ENCODE measurements at regions not wholly inside any gene's neighbourhood (a gene's known extent, or its start where the extent isn't known, plus 50 kb on each side); places are given as distances from the start of the nearest gene placed in this dataset.

- TF ChIP-seq, protein P1, sequence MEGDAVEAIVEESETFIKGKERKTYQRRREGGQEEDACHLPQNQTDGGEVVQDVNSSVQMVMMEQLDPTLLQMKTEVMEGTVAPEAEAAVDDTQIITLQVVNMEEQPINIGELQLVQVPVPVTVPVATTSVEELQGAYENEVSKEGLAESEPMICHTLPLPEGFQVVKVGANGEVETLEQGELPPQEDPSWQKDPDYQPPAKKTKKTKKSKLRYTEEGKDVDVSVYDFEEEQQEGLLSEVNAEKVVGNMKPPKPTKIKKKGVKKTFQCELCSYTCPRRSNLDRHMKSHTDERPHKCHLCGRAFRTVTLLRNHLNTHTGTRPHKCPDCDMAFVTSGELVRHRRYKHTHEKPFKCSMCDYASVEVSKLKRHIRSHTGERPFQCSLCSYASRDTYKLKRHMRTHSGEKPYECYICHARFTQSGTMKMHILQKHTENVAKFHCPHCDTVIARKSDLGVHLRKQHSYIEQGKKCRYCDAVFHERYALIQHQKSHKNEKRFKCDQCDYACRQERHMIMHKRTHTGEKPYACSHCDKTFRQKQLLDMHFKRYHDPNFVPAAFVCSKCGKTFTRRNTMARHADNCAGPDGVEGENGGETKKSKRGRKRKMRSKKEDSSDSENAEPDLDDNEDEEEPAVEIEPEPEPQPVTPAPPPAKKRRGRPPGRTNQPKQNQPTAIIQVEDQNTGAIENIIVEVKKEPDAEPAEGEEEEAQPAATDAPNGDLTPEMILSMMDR (IDR thresholded peaks at IDR 0.05; ENCODE audit: low read depth, low read length): no peak
- TF ChIP-seq EZH2phosphoT487 (IDR thresholded peaks at IDR 0.05; ENCODE audit: low read depth): no peak
- H3K27me3 ChIP-seq (ENCODE audit: low read depth, low read length): no peaks in the 10 kb centered on the region
- 0 out of 2 replicates have a peak, but pooled peaks cover 5% of the 10 kb centered on the region for H3K9me3 ChIP-seq (ENCODE audit: insufficient read depth, low read length)
- peak overlapping the region; percentile 80 for H3K27ac ChIP-seq (ENCODE audit: low read length)
- H3K9ac ChIP-seq (ENCODE audit: low read length): peak overlapping the region; percentile 14; the same call in 1 of the 2 replicates
- H3K36me3 ChIP-seq (replicated peaks; ENCODE audit: low read depth, low read length): peaks cover 14% of the 10 kb centered on the region
- H3K4me3 ChIP-seq (ENCODE audit: low read length): no peak overlapping the region
- no peaks in the 10 kb centered on the region for H3K79me2 ChIP-seq (ENCODE audit: low read length)
- H3K4me2 ChIP-seq (ENCODE audit: low read length): peak overlapping the region; percentile 34; the same call in 1 of the 2 replicates
- H3K4me1 ChIP-seq (ENCODE audit: low read length): peaks cover 40% of the 10 kb centered on the region
- no peaks in the 10 kb centered on the region for H4K20me1 ChIP-seq (ENCODE audit: insufficient read depth, low read length)
- H2AFZ ChIP-seq (ENCODE audit: low read depth, low read length): no peak overlapping the region
Observed at GRCh38 chr4:124862261-124862660, 149.7 kb upstream of the ANKRD50 start.

DNA sequence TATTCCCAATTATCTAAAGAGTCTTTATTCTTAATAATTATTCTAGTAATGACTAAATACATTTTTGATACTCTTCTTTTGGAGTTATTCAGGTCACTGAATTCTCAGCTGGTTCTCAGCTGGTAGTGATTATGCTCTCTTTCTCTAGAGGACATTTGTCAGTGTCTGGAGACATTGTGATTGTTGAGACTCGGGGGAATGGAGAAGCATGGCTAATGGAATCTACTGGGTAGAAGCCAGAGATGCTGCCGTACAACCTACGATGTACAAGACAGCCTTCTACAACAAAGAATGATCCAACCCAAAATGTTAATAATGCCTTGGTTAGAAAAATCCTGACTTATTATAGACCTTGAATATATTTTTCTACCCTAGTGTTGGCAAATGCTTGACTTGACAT, 149.2 kb upstream of the ANKRD50 start:
- peaks cover 40% of the 10 kb centered on the region for H3K4me1 ChIP-seq (ENCODE audit: low read length)
- H3K27ac ChIP-seq (ENCODE audit: low read length): peak overlapping the region; percentile 80; the same call in 1 of the 2 replicates
- peaks cover 14% of the 10 kb centered on the region for H3K36me3 ChIP-seq (replicated peaks; ENCODE audit: low read depth, low read length)
- H3K4me3 ChIP-seq (ENCODE audit: low read length): no peak overlapping the region
- H4K20me1 ChIP-seq (ENCODE audit: insufficient read depth, low read length): no peaks in the 10 kb centered on the region
- H3K9me3 ChIP-seq (ENCODE audit: insufficient read depth, low read length): 0 out of 2 replicates have a peak, but pooled peaks cover 5% of the 10 kb centered on the region
- no peak overlapping the region for H3K4me2 ChIP-seq (ENCODE audit: low read length)
- no peaks in the 10 kb centered on the region for H3K79me2 ChIP-seq (ENCODE audit: low read length)
- no peak overlapping the region for H3K9ac ChIP-seq (ENCODE audit: low read length)
- TF ChIP-seq EZH2phosphoT487 (IDR thresholded peaks at IDR 0.05; ENCODE audit: low read depth): no peak
- TF ChIP-seq, protein P1 (IDR thresholded peaks at IDR 0.05; ENCODE audit: low read depth, low read length): no peak
- no peak overlapping the region for H2AFZ ChIP-seq (ENCODE audit: low read depth, low read length)
- no peaks in the 10 kb centered on the region for H3K27me3 ChIP-seq (ENCODE audit: low read depth, low read length)

DNA sequence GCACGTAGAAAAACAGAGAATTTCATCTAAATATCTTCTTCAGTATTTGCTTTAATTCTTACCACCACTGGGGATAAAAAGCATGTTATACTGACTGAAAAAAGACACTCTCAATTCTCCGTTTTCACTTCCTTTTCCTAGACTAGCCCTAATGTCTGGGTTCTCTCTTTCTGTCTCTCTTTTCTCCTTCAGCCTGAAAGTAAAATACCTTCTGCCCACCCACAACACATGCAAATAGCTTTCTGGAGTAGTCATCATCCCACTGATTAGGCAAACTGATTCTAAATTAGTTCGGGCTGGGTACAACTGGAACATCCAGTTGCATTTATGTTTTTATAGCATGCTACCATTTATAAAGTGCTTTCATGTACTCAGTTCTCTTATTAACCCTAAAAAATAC, 142.4 kb upstream of the ANKRD50 start:
- Histone ChIP-seq H3K27ac (ENCODE audit: low read length) (peak overlapping the region; percentile 92), H4K20me1 (ENCODE audit: insufficient read depth, low read length) (no peaks in the 10 kb centered on the region), H2AFZ (ENCODE audit: low read depth, low read length) (peak overlapping the region; percentile 47; the same call in 1 of the 2 replicates), H3K79me2 (ENCODE audit: low read length) (no peaks in the 10 kb centered on the region), H3K4me1 (ENCODE audit: low read length) (peaks cover 29% of the 10 kb centered on the region), H3K4me2 (ENCODE audit: low read length) (peak overlapping the region; percentile 50), H3K9ac (ENCODE audit: low read length) (peak overlapping the region; percentile 52; the same call in 1 of the 2 replicates), H3K27me3 (ENCODE audit: low read depth, low read length) (no peaks in the 10 kb centered on the region), H3K4me3 (ENCODE audit: low read length) (peak overlapping the region; percentile 27), H3K36me3 (replicated peaks; ENCODE audit: low read depth, low read length) (peaks cover 26% of the 10 kb centered on the region), H3K9me3 (ENCODE audit: insufficient read depth, low read length) (peaks cover 14% of the 10 kb centered on the region; the same call in 1 of the 2 replicates)
- TF ChIP-seq, protein P1 (IDR thresholded peaks at IDR 0.05; ENCODE audit: low read depth, low read length): no peak
- no peak for TF ChIP-seq EZH2phosphoT487 (IDR thresholded peaks at IDR 0.05; ENCODE audit: low read depth)

DNA sequence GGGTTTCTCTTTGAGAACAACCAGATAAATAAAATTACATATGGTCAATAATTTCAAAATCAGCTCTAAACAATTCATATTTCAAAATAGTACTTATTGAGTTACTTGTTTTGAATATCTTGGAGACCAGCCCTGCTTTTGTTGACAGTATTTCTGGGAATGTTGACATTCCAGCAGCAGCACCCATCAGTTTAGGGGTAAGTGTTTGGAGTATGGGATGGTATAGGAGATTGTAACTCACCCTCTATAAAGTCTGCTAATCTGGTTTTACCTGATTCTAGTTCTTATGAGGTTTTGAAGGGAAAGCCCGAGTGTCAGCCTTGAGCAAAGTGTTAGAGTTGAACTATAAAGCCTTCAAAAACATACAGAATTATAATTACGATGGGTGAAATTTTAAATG, 139.2 kb upstream of the ANKRD50 start:
- H3K4me2 ChIP-seq (ENCODE audit: low read length): no peak overlapping the region
- no peak overlapping the region for H3K9ac ChIP-seq (ENCODE audit: low read length)
- H3K4me3 ChIP-seq (ENCODE audit: low read length): no peak overlapping the region
- H3K9me3 ChIP-seq (ENCODE audit: insufficient read depth, low read length): peaks cover 14% of the 10 kb centered on the region; the same call in 1 of the 2 replicates
- H3K4me1 ChIP-seq (ENCODE audit: low read length): peaks cover 34% of the 10 kb centered on the region
- no peaks in the 10 kb centered on the region for H4K20me1 ChIP-seq (ENCODE audit: insufficient read depth, low read length)
- H3K27ac ChIP-seq (ENCODE audit: low read length): no peak overlapping the region
- no peaks in the 10 kb centered on the region for H3K27me3 ChIP-seq (ENCODE audit: low read depth, low read length)
- TF ChIP-seq EZH2phosphoT487 (IDR thresholded peaks at IDR 0.05; ENCODE audit: low read depth): no peak
- TF ChIP-seq, protein P1 (IDR thresholded peaks at IDR 0.05; ENCODE audit: low read depth, low read length): no peak
- H3K36me3 ChIP-seq (replicated peaks; ENCODE audit: low read depth, low read length): peaks cover 29% of the 10 kb centered on the region
- H3K79me2 ChIP-seq (ENCODE audit: low read length): no peaks in the 10 kb centered on the region
- no peak overlapping the region for H2AFZ ChIP-seq (ENCODE audit: low read depth, low read length)

Measured in OCI-LY3 (cell line).